Neural crest cell (in vitro differentiated cells): ENCODE measurements at regions not wholly inside any gene's neighbourhood (a gene's known extent, or its start where the extent isn't known, plus 50 kb on each side); places are given as distances from the start of the nearest gene placed in this dataset.
"Not testable (repeated sequence)": the region's sequence is repeated elsewhere in the genome, so short reads cannot be mapped to it uniquely, and the experiment has no call there.

Experiments
- DNase-seq: peaks from one replicate; pipeline ENCODE4 v3.0.0; 2021; ENCODE audit warnings: low read depth, mixed read lengths, low spot score
- H3K27ac Mint-ChIP-seq: one replicate; pipeline ENCODE4 v1.8.0; 2021; ENCODE audit warnings: mild to moderate bottlenecking, mixed read lengths; ENCODE audit not compliant: unreplicated experiment
- H3K27me3 Mint-ChIP-seq: 2 replicates; pipeline ENCODE4 v1.8.0; 2021; ENCODE audit warnings: low read depth, mild to moderate bottlenecking, mixed read lengths
- H3K36me3 Mint-ChIP-seq: 2 replicates; pipeline ENCODE4 v1.8.0; 2021; ENCODE audit warnings: low read depth, mild to moderate bottlenecking, mixed read lengths
- H3K4me1 Mint-ChIP-seq: 2 replicates; pipeline ENCODE4 v1.8.0; 2021; ENCODE audit warnings: mixed read lengths
- H3K4me3 Mint-ChIP-seq: one replicate; pipeline ENCODE4 v1.8.0; 2021; ENCODE audit warnings: mild to moderate bottlenecking, mixed read lengths
- H3K9me3 Mint-ChIP-seq: 2 replicates; pipeline ENCODE4 v1.8.0; 2021; ENCODE audit warnings: mixed read lengths
- CTCF ChIP-seq: fragments of 200-600 bp; sonication (generic); conservative IDR thresholded peaks from 2 replicates; pipeline ENCODE4 v1.5.0; 2021; ENCODE audit warnings: antibody characterized with exemption, mild to moderate bottlenecking

GRCh38 chr9:96150324-96151227, 151.4 kb downstream of the HSD17B3 start:
- Mint-ChIP-seq H3K4me1 (peaks cover 3% of the 10 kb centered on the region), H3K27ac (no peak overlapping the region), H3K27me3 (no peaks in the 10 kb centered on the region), H3K36me3 (peaks cover 4% of the 10 kb centered on the region), H3K9me3 (peaks cover 8% of the 10 kb centered on the region), H3K4me3 (no peak overlapping the region)
- TF ChIP-seq CTCF, result no peak
- no peak for DNase-seq

- Mint-ChIP-seq H3K27me3 (no peaks in the 10 kb centered on the region), H3K27ac (no peak overlapping the region), H3K36me3 (peaks cover 4% of the 10 kb centered on the region), H3K4me1 (peaks cover 5% of the 10 kb centered on the region), H3K4me3 (no peak overlapping the region), H3K9me3 (peaks cover 8% of the 10 kb centered on the region)
- no peak for DNase-seq
- TF ChIP-seq CTCF, result no peak
These were observed 152.3 kb downstream of the HSD17B3 start for GRCh38 chr9:96149533-96150280.

DNA sequence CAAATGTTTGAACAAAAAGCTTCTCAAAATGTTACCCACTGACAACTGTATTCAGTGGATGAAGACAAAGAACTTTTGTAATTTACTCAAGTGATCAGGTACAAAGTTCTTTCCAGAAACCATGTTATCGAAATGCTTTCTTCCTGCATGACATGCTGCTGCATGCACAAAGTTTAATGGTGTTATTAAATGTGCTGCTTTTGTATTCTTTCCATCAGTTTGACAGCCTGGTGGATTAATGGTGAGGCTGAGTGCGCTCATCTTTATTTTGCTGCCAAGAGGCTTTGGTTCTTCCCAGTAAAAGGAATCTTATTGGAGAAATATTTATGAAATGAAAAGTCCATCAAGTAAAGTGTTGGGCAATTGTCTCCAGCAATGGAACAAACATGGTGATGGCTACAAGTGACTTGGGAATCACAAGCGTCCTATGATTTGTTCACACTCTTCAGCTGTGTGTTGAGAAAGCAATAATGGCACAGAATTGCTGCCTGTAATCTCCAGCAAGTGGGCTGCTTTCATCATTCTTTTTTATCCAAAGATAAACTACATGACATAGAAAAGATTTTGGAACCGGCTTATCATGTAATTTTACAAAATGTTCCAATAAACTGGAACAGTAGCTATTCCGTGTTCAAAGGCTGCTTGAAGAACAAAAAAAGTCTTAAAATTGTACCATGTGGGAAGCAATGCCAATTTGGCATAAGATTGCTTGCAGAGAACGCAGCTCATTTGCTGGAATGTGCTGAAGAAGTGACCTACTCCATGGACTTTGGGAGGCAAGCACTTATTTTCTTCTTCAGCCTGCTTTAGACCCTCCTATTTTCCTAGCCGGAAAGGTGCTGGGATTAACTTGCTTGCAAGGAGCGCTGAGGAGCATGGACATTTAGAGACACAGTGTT, 153.1 kb downstream of the HSD17B3 start:
- Mint-ChIP-seq H3K27ac (no peak overlapping the region), H3K4me3 (no peak overlapping the region), H3K36me3 (peaks cover 4% of the 10 kb centered on the region), H3K9me3 (peaks cover 8% of the 10 kb centered on the region), H3K4me1 (peaks cover 13% of the 10 kb centered on the region), H3K27me3 (no peaks in the 10 kb centered on the region)
- TF ChIP-seq CTCF, result no peak
- no peak for DNase-seq

GRCh38 chr9:96147029-96147428, 154.9 kb downstream of the HSD17B3 start:
- H3K27me3 Mint-ChIP-seq, H3K36me3 Mint-ChIP-seq, H3K27ac Mint-ChIP-seq, DNase-seq, H3K9me3 Mint-ChIP-seq, H3K4me3 Mint-ChIP-seq: not testable (repeated sequence)
- H3K4me1 Mint-ChIP-seq, result peaks cover 25% of the 10 kb centered on the region

- Mint-ChIP-seq H3K4me3 (no peak overlapping the region), H3K4me1 (peaks cover 55% of the 10 kb centered on the region), H3K27ac (no peak overlapping the region), H3K9me3 (peaks cover 5% of the 10 kb centered on the region), H3K36me3 (peaks cover 2% of the 10 kb centered on the region), H3K27me3 (no peaks in the 10 kb centered on the region)
- no peak for TF ChIP-seq CTCF
- no peak for DNase-seq
These were observed 160.3 kb downstream of the HSD17B3 start for GRCh38 chr9:96141666-96142065.
